ENCODE measurements at regions not wholly inside any gene's neighbourhood (a gene's known extent, or its start where the extent isn't known, plus 50 kb on each side); places are given as distances from the start of the nearest gene placed in this dataset.

GRCh38 chr13:42715909-42716308 is 65.5 kb upstream of the FAM216B start:
- no peak overlapping the region for H2AK5ac ChIP-seq (ENCODE audit: low read depth, low read length)
- no peaks in the 10 kb centered on the region for H3K9me3 ChIP-seq (replicated peaks in 1 of 2; ENCODE audit: control insufficient read depth in 2 of 2, insufficient read depth in 1 of 2, low read depth in 1 of 2, low read length in 2 of 2)
- H2AFZ ChIP-seq (ENCODE audit: low read length) = no peak overlapping the region
- peaks cover 0 to 2% of the 10 kb centered on the region in 2 donors for H3K4me1 ChIP-seq (ENCODE audit: control insufficient read depth in 2 of 2, insufficient read depth in 1 of 2, low read depth in 1 of 2, low read length in 2 of 2)
- no peaks in the 10 kb centered on the region for H3K36me3 ChIP-seq (replicated peaks in 1 of 2; ENCODE audit: control insufficient read depth in 2 of 2, insufficient read depth in 2 of 2, low read length in 2 of 2)
- H3K27ac ChIP-seq (replicated peaks; ENCODE audit: low read length) = no peak overlapping the region
- H3K27me3 ChIP-seq (ENCODE audit: control insufficient read depth in 3 of 3, insufficient read depth in 3 of 3, low read depth in 1 of 3, low read length in 3 of 3) = no peaks in the 10 kb centered on the region
- no CpG with 5 or more reads among the region's 3 CpGs for WGBS, 2 donors (ENCODE audit: extremely low coverage in 2 of 2, insufficient read length in 2 of 2, insufficient replicate concordance in 1 of 2)
- no peak overlapping the region for H2BK5ac ChIP-seq (ENCODE audit: low read length)
- H3K79me1 ChIP-seq (ENCODE audit: low read depth, low read length) = no peaks in the 10 kb centered on the region
- H2BK12ac ChIP-seq (ENCODE audit: low read length) = no peak overlapping the region
- no peak overlapping the region for H3K18ac ChIP-seq (ENCODE audit: low read length)
- no peak for DNase-seq (ENCODE audit: low spot score)
- no peak overlapping the region for H4K8ac ChIP-seq (ENCODE audit: low read depth, low read length)
- no peak overlapping the region for H4K91ac ChIP-seq (ENCODE audit: low read depth, low read length, poor library complexity)
- H2BK120ac ChIP-seq (ENCODE audit: low read depth, low read length) = no peak overlapping the region
- no peak overlapping the region for H3K4me2 ChIP-seq (ENCODE audit: insufficient read depth, low read length, poor library complexity, severe bottlenecking)
- no peak overlapping the region for H2BK15ac ChIP-seq (ENCODE audit: low read length)
- no peak overlapping the region for H3K14ac ChIP-seq (ENCODE audit: low read length)
- H3K23ac ChIP-seq (ENCODE audit: low read depth, low read length, poor library complexity) = no peak overlapping the region
- no peak overlapping the region for H3K9ac ChIP-seq (ENCODE audit: low read depth, low read length, poor library complexity)
- H3K4me3 ChIP-seq (ENCODE audit: low read length in 2 of 2) = no peak overlapping the region
- H3K4ac ChIP-seq (ENCODE audit: low read length) = no peak overlapping the region

GRCh38 chr13:42717176-42717575 is 64.2 kb upstream of the FAM216B start:
- Histone ChIP-seq H2AK5ac (ENCODE audit: low read depth, low read length) (no peak overlapping the region), H3K4me2 (ENCODE audit: insufficient read depth, low read length, poor library complexity, severe bottlenecking) (no peak overlapping the region), H3K79me1 (ENCODE audit: low read depth, low read length) (no peaks in the 10 kb centered on the region), H3K18ac (ENCODE audit: low read length) (no peak overlapping the region), H2BK12ac (ENCODE audit: low read length) (no peak overlapping the region), H3K9me3 (replicated peaks in 1 of 2; ENCODE audit: control insufficient read depth in 2 of 2, insufficient read depth in 1 of 2, low read depth in 1 of 2, low read length in 2 of 2) (no peaks in the 10 kb centered on the region), H3K27ac (replicated peaks; ENCODE audit: low read length) (no peak overlapping the region), H3K4me1 (ENCODE audit: control insufficient read depth in 2 of 2, insufficient read depth in 1 of 2, low read depth in 1 of 2, low read length in 2 of 2) (peaks cover 0 to 2% of the 10 kb centered on the region in 2 donors), H3K4me3 (ENCODE audit: low read length in 2 of 2) (no peak overlapping the region), H4K91ac (ENCODE audit: low read depth, low read length, poor library complexity) (no peak overlapping the region), H3K4ac (ENCODE audit: low read length) (no peak overlapping the region), H2BK5ac (ENCODE audit: low read length) (no peak overlapping the region), H3K27me3 (ENCODE audit: control insufficient read depth in 3 of 3, insufficient read depth in 3 of 3, low read depth in 1 of 3, low read length in 3 of 3) (no peaks in the 10 kb centered on the region), H3K9ac (ENCODE audit: low read depth, low read length, poor library complexity) (no peak overlapping the region), H3K36me3 (replicated peaks in 1 of 2; ENCODE audit: control insufficient read depth in 2 of 2, insufficient read depth in 2 of 2, low read length in 2 of 2) (no peaks in the 10 kb centered on the region), H2BK15ac (ENCODE audit: low read length) (no peak overlapping the region), H2BK120ac (ENCODE audit: low read depth, low read length) (no peak overlapping the region), H3K14ac (ENCODE audit: low read length) (no peak overlapping the region), H4K8ac (ENCODE audit: low read depth, low read length) (no peak overlapping the region), H2AFZ (ENCODE audit: low read length) (no peak overlapping the region), H3K23ac (ENCODE audit: low read depth, low read length, poor library complexity) (no peak overlapping the region)
- WGBS, 2 donors (ENCODE audit: extremely low coverage in 2 of 2, insufficient read length in 2 of 2, insufficient replicate concordance in 1 of 2) = no CpG with 5 or more reads among the region's 1 CpG
- DNase-seq (ENCODE audit: low spot score) = no peak

GRCh38 chr13:42720113-42720857 is 61.1 kb upstream of the FAM216B start:
- no peak for DNase-seq (ENCODE audit: low spot score)
- no peak overlapping the region for H3K18ac ChIP-seq (ENCODE audit: low read length)
- no peak overlapping the region for H3K4ac ChIP-seq (ENCODE audit: low read length)
- no peak overlapping the region for H2BK12ac ChIP-seq (ENCODE audit: low read length)
- H3K4me1 ChIP-seq (ENCODE audit: control insufficient read depth in 2 of 2, insufficient read depth in 1 of 2, low read depth in 1 of 2, low read length in 2 of 2) = peaks cover 0 to 2% of the 10 kb centered on the region in 2 donors
- no peak overlapping the region for H2AFZ ChIP-seq (ENCODE audit: low read length)
- no peak overlapping the region for H3K4me2 ChIP-seq (ENCODE audit: insufficient read depth, low read length, poor library complexity, severe bottlenecking)
- no peak overlapping the region for H3K9ac ChIP-seq (ENCODE audit: low read depth, low read length, poor library complexity)
- H3K27ac ChIP-seq (replicated peaks; ENCODE audit: low read length) = no peak overlapping the region
- H3K36me3 ChIP-seq (replicated peaks in 1 of 2; ENCODE audit: control insufficient read depth in 2 of 2, insufficient read depth in 2 of 2, low read length in 2 of 2) = no peaks in the 10 kb centered on the region
- no peak overlapping the region for H4K91ac ChIP-seq (ENCODE audit: low read depth, low read length, poor library complexity)
- H3K23ac ChIP-seq (ENCODE audit: low read depth, low read length, poor library complexity) = no peak overlapping the region
- H2BK120ac ChIP-seq (ENCODE audit: low read depth, low read length) = no peak overlapping the region
- H4K8ac ChIP-seq (ENCODE audit: low read depth, low read length) = no peak overlapping the region
- no peak overlapping the region for H2BK15ac ChIP-seq (ENCODE audit: low read length)
- H3K27me3 ChIP-seq (ENCODE audit: control insufficient read depth in 3 of 3, insufficient read depth in 3 of 3, low read depth in 1 of 3, low read length in 3 of 3) = no peaks in the 10 kb centered on the region
- H3K4me3 ChIP-seq (ENCODE audit: low read length in 2 of 2) = no peak overlapping the region
- H3K14ac ChIP-seq (ENCODE audit: low read length) = no peak overlapping the region
- no peaks in the 10 kb centered on the region for H3K9me3 ChIP-seq (replicated peaks in 1 of 2; ENCODE audit: control insufficient read depth in 2 of 2, insufficient read depth in 1 of 2, low read depth in 1 of 2, low read length in 2 of 2)
- H2BK5ac ChIP-seq (ENCODE audit: low read length) = no peak overlapping the region
- WGBS, 2 donors (ENCODE audit: extremely low coverage in 2 of 2, insufficient read length in 2 of 2, insufficient replicate concordance in 1 of 2) = no CpG with 5 or more reads among the region's 12 CpGs
- H3K79me1 ChIP-seq (ENCODE audit: low read depth, low read length) = no peaks in the 10 kb centered on the region
- no peak overlapping the region for H2AK5ac ChIP-seq (ENCODE audit: low read depth, low read length)

- Histone ChIP-seq H2BK5ac (ENCODE audit: low read length) (no peak overlapping the region), H3K4me3 (ENCODE audit: low read length in 2 of 2) (no peak overlapping the region)
These were observed 60.5 kb upstream of the FAM216B start for GRCh38 chr13:42720858-42721219.

More at GRCh38 chr13:42720858-42721219, 60.5 kb upstream of the FAM216B start:
- Histone ChIP-seq H2AK5ac (ENCODE audit: low read depth, low read length) (no peak overlapping the region), H3K4ac (ENCODE audit: low read length) (no peak overlapping the region), H3K9me3 (replicated peaks in 1 of 2; ENCODE audit: control insufficient read depth in 2 of 2, insufficient read depth in 1 of 2, low read depth in 1 of 2, low read length in 2 of 2) (no peaks in the 10 kb centered on the region), H3K79me1 (ENCODE audit: low read depth, low read length) (no peaks in the 10 kb centered on the region), H3K27me3 (ENCODE audit: control insufficient read depth in 3 of 3, insufficient read depth in 3 of 3, low read depth in 1 of 3, low read length in 3 of 3) (no peaks in the 10 kb centered on the region), H3K9ac (ENCODE audit: low read depth, low read length, poor library complexity) (no peak overlapping the region), H2BK12ac (ENCODE audit: low read length) (no peak overlapping the region), H3K36me3 (replicated peaks in 1 of 2; ENCODE audit: control insufficient read depth in 2 of 2, insufficient read depth in 2 of 2, low read length in 2 of 2) (no peaks in the 10 kb centered on the region), H3K27ac (replicated peaks; ENCODE audit: low read length) (no peak overlapping the region), H3K4me2 (ENCODE audit: insufficient read depth, low read length, poor library complexity, severe bottlenecking) (no peak overlapping the region), H2BK120ac (ENCODE audit: low read depth, low read length) (no peak overlapping the region), H2BK15ac (ENCODE audit: low read length) (no peak overlapping the region), H3K18ac (ENCODE audit: low read length) (no peak overlapping the region), H2AFZ (ENCODE audit: low read length) (no peak overlapping the region), H4K8ac (ENCODE audit: low read depth, low read length) (no peak overlapping the region), H3K14ac (ENCODE audit: low read length) (no peak overlapping the region), H4K91ac (ENCODE audit: low read depth, low read length, poor library complexity) (no peak overlapping the region), H3K23ac (ENCODE audit: low read depth, low read length, poor library complexity) (no peak overlapping the region), H3K4me1 (ENCODE audit: control insufficient read depth in 2 of 2, insufficient read depth in 1 of 2, low read depth in 1 of 2, low read length in 2 of 2) (peaks cover 0 to 1% of the 10 kb centered on the region in 2 donors)
- WGBS, 2 donors (ENCODE audit: extremely low coverage in 2 of 2, insufficient read length in 2 of 2, insufficient replicate concordance in 1 of 2) = no CpG with 5 or more reads among the region's 2 CpGs
- DNase-seq (ENCODE audit: low spot score) = no peak

Data from neuronal stem cell (in vitro differentiated cells).